ENCODE measurements at regions not wholly inside any gene's neighbourhood (a gene's known extent, or its start where the extent isn't known, plus 50 kb on each side); places are given as distances from the start of the nearest gene placed in this dataset.

- no peak for ATAC-seq
Observed at GRCh38 chr10:107481881-107482280, 317.4 kb upstream of the SORCS1 start.

- ATAC-seq = no peak
Observed at GRCh38 chr10:107481224-107481623, 316.7 kb upstream of the SORCS1 start.

- ATAC-seq = no peak
Observed at GRCh38 chr10:107480781-107481180, 316.3 kb upstream of the SORCS1 start.

GRCh38 chr10:107477266-107477665 is 312.8 kb upstream of the SORCS1 start:
- no peak for ATAC-seq

- ATAC-seq = no peak
Observed at GRCh38 chr10:107476408-107476807, 311.9 kb upstream of the SORCS1 start.

- no peak for ATAC-seq
Observed at GRCh38 chr10:107474650-107475049, 310.1 kb upstream of the SORCS1 start.

GRCh38 chr10:107473225-107473624 is 308.7 kb upstream of the SORCS1 start:
- no peak for ATAC-seq

- no peak for ATAC-seq
Observed at GRCh38 chr10:107471911-107472310, 307.4 kb upstream of the SORCS1 start.

GRCh38 chr10:107453561-107453960 is 289.1 kb upstream of the SORCS1 start:
- no peak for ATAC-seq

- ATAC-seq = no peak
Observed at GRCh38 chr10:107451047-107451446, 286.5 kb upstream of the SORCS1 start.

- no peak for ATAC-seq
Observed at GRCh38 chr10:107450056-107450455, 285.6 kb upstream of the SORCS1 start.

- no peak for ATAC-seq
Observed at GRCh38 chr10:107444443-107444842, 279.9 kb upstream of the SORCS1 start.

- ATAC-seq = no peak
Observed at GRCh38 chr10:107443813-107444212, 279.3 kb upstream of the SORCS1 start.

GRCh38 chr10:107443326-107443725 is 278.8 kb upstream of the SORCS1 start:
- ATAC-seq = no peak

GRCh38 chr10:107442035-107442505 is 277.6 kb upstream of the SORCS1 start:
- no peak for ATAC-seq

GRCh38 chr10:107440741-107441140 is 276.2 kb upstream of the SORCS1 start:
- no peak for ATAC-seq

- ATAC-seq = no peak
Observed at GRCh38 chr10:107437921-107438320, 273.4 kb upstream of the SORCS1 start.

GRCh38 chr10:107436568-107436967 is 272.1 kb upstream of the SORCS1 start:
- no peak for ATAC-seq

- ATAC-seq = no peak
Observed at GRCh38 chr10:107434854-107435253, 270.3 kb upstream of the SORCS1 start.

GRCh38 chr10:107434201-107434600 is 269.7 kb upstream of the SORCS1 start:
- no peak for ATAC-seq

- no peak for ATAC-seq
Observed at GRCh38 chr10:107433605-107434004, 269.1 kb upstream of the SORCS1 start.

- no peak for ATAC-seq
Observed at GRCh38 chr10:107430446-107430845, 265.9 kb upstream of the SORCS1 start.

- ATAC-seq = no peak
Observed at GRCh38 chr10:107427016-107427415, 262.5 kb upstream of the SORCS1 start.

- no peak for ATAC-seq
Observed at GRCh38 chr10:107425931-107426553, 261.5 kb upstream of the SORCS1 start.

GRCh38 chr10:107424628-107425027 is 260.1 kb upstream of the SORCS1 start:
- no peak for ATAC-seq
